Naive thymus-derived CD8-positive, alpha-beta T cell (primary cell): ENCODE measurements at regions not wholly inside any gene's neighbourhood (a gene's known extent, or its start where the extent isn't known, plus 50 kb on each side); places are given as distances from the start of the nearest gene placed in this dataset.

Source experiments
- ATAC-seq, 2 donors: fragments of 150-1000 bp; cut with Tn5 transposase in 1 of 2; sonication (Bioruptor Pico), chemical (Tn5 transposase) in 1 of 2; 1 replicate in 1 of 2; 2 replicates in 1 of 2; pipeline ENCODE4 v1.10.0; 2021; ENCODE audit warnings: mild to moderate bottlenecking in 2 of 2, moderate library complexity in 2 of 2
- POLR2A ChIA-PET: fragments of 350-600 bp; sonication (Branson Sonifier 250); formaldehyde crosslinking; loops from one replicate; lab custom pipeline; 2021; ENCODE audit warnings: antibody characterized with exemption; lab: Charles Lee
- DNase-seq, 10 donors: peaks; one replicate each; pipeline versions ENCODE4 v3.0.0 to v3.0.0-alpha.2; 2020 to 2022
- H3K27ac Mint-ChIP-seq, 10 donors: one replicate each; pipeline ENCODE4 v1.8.0; 2020 to 2022; ENCODE audit warnings: mild to moderate bottlenecking in 10 of 10, mixed read lengths in 10 of 10, moderate library complexity in 4 of 10, inconsistent platforms in 1 of 10
- H3K27me3 Mint-ChIP-seq, 5 donors: one replicate each; pipeline ENCODE4 v1.8.0; 2021 to 2022; ENCODE audit warnings: mixed read lengths in 5 of 5
- H3K36me3 Mint-ChIP-seq, 3 donors: one replicate each; pipeline ENCODE4 v1.8.0; 2020 to 2022; ENCODE audit warnings: mixed read lengths in 3 of 3, mild to moderate bottlenecking in 2 of 3, inconsistent platforms in 1 of 3
- H3K4me1 Mint-ChIP-seq, 4 donors: one replicate each; pipeline ENCODE4 v1.8.0; 2021 to 2022; ENCODE audit warnings: mixed read lengths in 4 of 4
- H3K4me3 Mint-ChIP-seq, 10 donors: one replicate each; pipeline ENCODE4 v1.8.0; 2020 to 2022; ENCODE audit warnings: mild to moderate bottlenecking in 10 of 10, mixed read lengths in 10 of 10, moderate library complexity in 6 of 10, inconsistent platforms in 1 of 10
- H3K9me3 Mint-ChIP-seq, 9 donors: one replicate each; pipeline ENCODE4 v1.8.0; 2020 to 2022; ENCODE audit warnings: mixed read lengths in 9 of 9, mild to moderate bottlenecking in 3 of 9, inconsistent platforms in 1 of 9, moderate library complexity in 1 of 9

- DNase-seq, result no peak
- no peak overlapping the region for H3K27ac Mint-ChIP-seq
- POLR2A ChIA-PET, result no interaction called here
Observed at GRCh38 chr21:32196001-32196400, 82.8 kb downstream of the MIS18A start.

DNA sequence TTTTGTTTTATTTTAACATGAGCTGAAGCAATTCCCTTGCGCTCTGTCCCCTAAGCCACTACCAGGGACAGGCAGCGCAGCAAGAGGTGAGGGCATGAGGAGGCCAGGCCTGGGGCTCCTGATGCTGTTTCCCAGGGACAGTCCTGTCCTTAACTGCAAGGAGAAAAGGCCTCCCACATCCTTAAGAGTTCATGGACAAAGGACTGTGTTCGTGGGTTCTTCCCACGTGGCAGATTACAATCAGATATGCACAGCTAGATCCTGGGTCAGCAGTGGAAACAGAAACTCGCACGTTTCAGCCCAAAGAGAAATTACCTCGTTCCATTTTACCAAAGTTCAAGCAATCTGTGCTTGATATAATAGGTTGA lies 85.8 kb downstream of the MIS18A start:
- POLR2A ChIA-PET, result no interaction called here
- no peak overlapping the region for H3K27ac Mint-ChIP-seq
- peaks cover 0 to 2% (median 0%) of the 10 kb centered on the region in 9 donors for H3K9me3 Mint-ChIP-seq
- peaks cover 3 to 22% (median 9%) of the 10 kb centered on the region in 5 donors for H3K27me3 Mint-ChIP-seq
- ATAC-seq (no peak), DNase-seq (no peak)
- H3K36me3 Mint-ChIP-seq, result no peaks in the 10 kb centered on the region
- no peak overlapping the region for H3K4me3 Mint-ChIP-seq
- peaks cover 0 to 2% (median under 1%) of the 10 kb centered on the region in 4 donors for H3K4me1 Mint-ChIP-seq

More at GRCh38 chr21:32196001-32196400, 82.8 kb downstream of the MIS18A start:
- H3K4me1 Mint-ChIP-seq, result no peaks in the 10 kb centered on the region
- no peak overlapping the region for H3K4me3 Mint-ChIP-seq
- peaks cover 0 to 14% (median 5%) of the 10 kb centered on the region in 5 donors for H3K27me3 Mint-ChIP-seq
- peaks cover 0 to 4% (median 0%) of the 10 kb centered on the region in 3 donors for H3K36me3 Mint-ChIP-seq
- H3K9me3 Mint-ChIP-seq, result peaks cover 0 to 2% (median 0%) of the 10 kb centered on the region in 9 donors
- no peak for ATAC-seq

DNA sequence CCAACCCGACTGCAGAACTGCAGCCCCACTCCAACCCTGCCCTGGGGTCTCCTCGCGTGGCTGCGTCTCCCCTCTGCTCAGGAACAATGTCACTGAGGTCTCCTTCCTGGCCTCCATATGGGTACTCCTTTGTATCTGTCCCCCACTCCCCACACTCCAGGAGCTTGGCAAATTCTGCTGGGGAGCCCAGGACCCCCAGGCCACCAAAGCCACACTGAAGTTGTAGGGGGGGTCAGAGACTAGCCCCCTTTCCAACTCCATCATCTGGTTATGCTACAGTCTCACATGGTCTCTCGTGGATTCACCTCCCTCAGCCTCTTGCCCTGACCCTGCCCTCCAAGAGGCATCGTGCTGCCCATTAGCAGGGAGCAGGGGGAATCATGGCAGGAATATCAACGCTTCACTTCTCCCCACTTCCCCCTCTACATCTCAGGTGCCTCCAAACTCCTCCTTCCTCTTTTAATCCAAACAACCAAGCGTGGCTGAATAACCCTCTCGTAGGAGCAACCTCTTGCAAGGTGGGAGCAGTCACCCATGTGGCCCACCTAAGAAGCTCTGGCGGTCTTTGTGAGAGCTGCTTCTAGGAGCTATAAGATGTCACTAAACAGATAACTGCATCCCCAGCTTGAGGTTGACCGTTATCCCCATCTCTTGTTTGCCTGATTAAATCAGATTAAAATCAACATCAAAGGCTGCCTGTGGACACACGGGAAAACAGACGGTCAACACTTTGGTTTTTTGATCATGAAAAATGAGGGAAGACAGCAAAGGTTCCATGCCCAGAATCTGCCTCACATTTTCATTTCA lies 86.4 kb downstream of the MIS18A start:
- no peak overlapping the region for H3K27ac Mint-ChIP-seq
- H3K27me3 Mint-ChIP-seq, result peaks cover 3 to 22% (median 10%) of the 10 kb centered on the region in 5 donors
- H3K9me3 Mint-ChIP-seq, result peaks cover 0 to 2% (median 0%) of the 10 kb centered on the region in 9 donors
- peaks cover 0 to 2% (median under 1%) of the 10 kb centered on the region in 4 donors for H3K4me1 Mint-ChIP-seq
- H3K4me3 Mint-ChIP-seq, result no peak overlapping the region
- POLR2A ChIA-PET, result no interaction called here
- no peak for DNase-seq
- no peak for ATAC-seq
- H3K36me3 Mint-ChIP-seq, result no peaks in the 10 kb centered on the region

DNA sequence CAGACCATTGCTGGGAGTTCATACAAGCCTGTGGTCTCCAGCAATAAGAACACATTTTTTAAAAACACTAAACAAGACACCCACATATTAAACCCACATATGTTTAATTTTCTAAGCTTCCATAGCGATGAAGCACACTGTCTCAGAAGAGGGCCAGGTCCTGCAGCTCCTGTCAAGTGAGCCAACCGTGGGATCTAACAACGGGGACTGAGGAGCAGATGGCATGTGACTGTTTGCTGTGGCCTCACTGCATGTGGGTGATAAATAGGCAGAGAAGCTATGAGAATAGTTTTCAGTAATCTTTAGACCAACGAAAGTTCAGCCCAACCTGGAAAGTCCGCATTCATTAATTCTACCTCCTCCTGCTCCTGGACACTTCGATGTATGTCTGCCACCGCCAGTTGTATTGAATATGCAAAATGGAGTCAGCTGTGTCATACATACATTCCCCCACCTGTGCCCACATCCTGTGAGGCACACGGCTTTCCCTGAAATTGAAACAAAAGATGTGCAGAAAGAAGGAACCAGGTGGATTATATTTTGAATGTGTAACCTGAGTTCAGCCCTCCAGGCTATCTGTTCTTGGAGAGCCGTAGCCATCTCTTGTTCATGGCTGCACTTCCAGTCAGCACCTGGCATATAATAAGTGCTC lies 88.2 kb downstream of the MIS18A start:
- H3K36me3 Mint-ChIP-seq, result peaks cover 0 to 2% (median 0%) of the 10 kb centered on the region in 3 donors
- ATAC-seq (no peak), DNase-seq (no peak)
- POLR2A ChIA-PET, result no interaction called here
- H3K4me1 Mint-ChIP-seq, result peaks cover 0 to 2% (median under 1%) of the 10 kb centered on the region in 4 donors
- H3K27me3 Mint-ChIP-seq, result peaks cover 1 to 35% (median 19%) of the 10 kb centered on the region in 5 donors
- H3K27ac Mint-ChIP-seq, result no peak overlapping the region
- no peaks in the 10 kb centered on the region for H3K9me3 Mint-ChIP-seq
- H3K4me3 Mint-ChIP-seq, result no peak overlapping the region

DNA sequence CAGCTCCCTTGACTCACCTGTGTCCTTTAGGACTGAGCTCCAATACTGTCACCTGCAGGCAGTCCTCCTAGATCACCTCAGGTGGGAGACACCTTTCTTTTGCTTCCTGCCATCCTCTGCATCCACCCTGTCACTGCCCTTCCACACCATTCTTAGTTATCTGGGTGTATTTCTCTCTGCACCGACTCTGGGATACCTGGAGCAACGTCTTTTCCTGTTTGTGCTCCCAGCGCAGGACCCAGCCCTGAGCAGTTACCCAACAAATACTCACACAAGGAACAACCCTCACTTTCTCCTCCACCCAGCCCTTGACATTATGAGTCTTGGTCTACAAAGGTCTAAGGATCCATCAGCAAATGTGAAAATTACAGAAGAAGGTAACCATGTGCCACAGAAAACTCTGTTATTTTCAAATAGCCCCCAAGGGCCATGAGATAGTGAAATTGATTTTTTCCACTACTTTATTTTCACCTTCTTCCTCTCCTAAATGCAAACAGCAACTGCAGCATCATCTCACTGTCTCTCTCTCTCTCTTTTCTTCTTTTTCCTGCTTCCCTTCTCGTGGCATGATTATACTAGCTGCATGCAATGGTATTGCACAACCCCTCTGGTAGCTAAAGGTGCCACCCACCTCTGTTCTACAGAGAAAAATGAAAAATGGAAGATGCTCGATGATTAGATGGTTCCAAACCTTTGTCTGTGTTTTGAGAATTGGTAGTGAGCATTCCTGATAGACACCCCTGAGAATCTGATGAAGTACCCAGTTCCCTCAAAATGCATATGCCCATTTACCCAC lies 89.0 kb downstream of the MIS18A start:
- no peak for ATAC-seq
- Mint-ChIP-seq H3K36me3 (peaks cover 0 to 2% (median 0%) of the 10 kb centered on the region in 3 donors), H3K4me1 (peaks cover 0 to 2% (median under 1%) of the 10 kb centered on the region in 4 donors), H3K27me3 (peaks cover 1 to 41% (median 19%) of the 10 kb centered on the region in 5 donors), H3K4me3 (no peak overlapping the region), H3K27ac (no peak overlapping the region), H3K9me3 (no peaks in the 10 kb centered on the region)
- POLR2A ChIA-PET, result no interaction called here
- DNase-seq, result no peak

GRCh38 chr21:32186804-32187203 lies 92.0 kb downstream of the MIS18A start:
- POLR2A ChIA-PET, result no interaction called here
- H3K27me3 Mint-ChIP-seq, result peaks cover 1 to 27% (median 11%) of the 10 kb centered on the region in 5 donors
- no peak overlapping the region for H3K4me3 Mint-ChIP-seq
- H3K36me3 Mint-ChIP-seq, result peaks cover 0 to 2% (median 0%) of the 10 kb centered on the region in 3 donors
- H3K27ac Mint-ChIP-seq, result no peak overlapping the region
- DNase-seq, result no peak
- H3K9me3 Mint-ChIP-seq, result no peaks in the 10 kb centered on the region
- no peak for ATAC-seq
- peaks cover 0 to 8% (median under 1%) of the 10 kb centered on the region in 4 donors for H3K4me1 Mint-ChIP-seq

DNA sequence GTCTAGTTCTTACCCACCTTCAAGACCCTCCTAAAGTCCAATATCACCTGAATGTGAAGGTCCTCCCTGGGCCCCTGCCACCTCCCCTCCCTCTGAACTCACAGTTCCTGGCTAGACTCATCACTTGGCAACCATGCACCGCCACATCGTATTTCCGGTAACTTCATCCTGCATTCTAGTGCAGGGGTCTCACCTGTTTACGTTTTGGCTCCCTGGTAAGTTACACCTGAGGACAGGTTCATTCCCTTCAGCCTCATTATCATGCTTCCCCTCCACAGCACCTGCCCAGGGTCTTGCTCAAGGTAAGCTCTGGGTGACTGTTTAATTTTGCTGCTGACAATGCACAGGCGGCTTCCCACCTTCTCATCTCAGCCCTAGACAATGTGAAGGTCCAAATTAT lies 93.1 kb downstream of the MIS18A start:
- DNase-seq, result no peak
- Mint-ChIP-seq H3K4me3 (no peak overlapping the region), H3K27ac (no peak overlapping the region), H3K4me1 (peaks cover 0 to 8% (median under 1%) of the 10 kb centered on the region in 4 donors), H3K27me3 (peaks cover 1 to 28% (median 11%) of the 10 kb centered on the region in 5 donors), H3K36me3 (peaks cover 0 to 2% (median 0%) of the 10 kb centered on the region in 3 donors), H3K9me3 (no peaks in the 10 kb centered on the region)
- POLR2A ChIA-PET, result no interaction called here
- no peak for ATAC-seq

- no peak overlapping the region for H3K4me3 Mint-ChIP-seq
- POLR2A ChIA-PET, result no interaction called here
- ATAC-seq (no peak), DNase-seq (no peak)
- peaks cover under 1 to 34% (median 11%) of the 10 kb centered on the region in 5 donors for H3K27me3 Mint-ChIP-seq
- peaks cover 0 to 2% (median 0%) of the 10 kb centered on the region in 3 donors for H3K36me3 Mint-ChIP-seq
- no peak overlapping the region for H3K27ac Mint-ChIP-seq
- no peaks in the 10 kb centered on the region for H3K9me3 Mint-ChIP-seq
- peaks cover 0 to 8% (median under 1%) of the 10 kb centered on the region in 4 donors for H3K4me1 Mint-ChIP-seq
Observed at GRCh38 chr21:32185103-32185502, 93.7 kb downstream of the MIS18A start.

DNA sequence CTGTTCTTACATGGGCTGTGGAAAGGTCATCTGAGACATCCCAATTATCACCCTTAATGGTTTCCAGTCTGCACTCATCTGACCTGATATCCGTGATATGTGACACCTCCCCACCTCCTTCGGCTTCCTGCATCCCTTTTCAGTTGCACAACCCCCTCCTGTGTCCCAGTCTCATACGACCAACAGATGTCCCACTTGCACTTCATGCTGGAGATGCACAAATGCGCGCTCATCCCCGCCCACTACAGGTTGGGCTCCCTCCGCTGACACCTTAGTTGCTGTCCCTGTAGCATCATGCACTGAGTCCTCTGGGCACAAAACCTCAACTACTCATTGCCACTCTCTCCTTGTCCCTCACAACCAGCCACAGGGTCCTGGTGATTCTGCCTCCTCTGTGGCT lies 94.4 kb downstream of the MIS18A start:
- POLR2A ChIA-PET, result no interaction called here
- DNase-seq, result no peak
- ATAC-seq, result no peak
- Mint-ChIP-seq H3K36me3 (peaks cover 0 to 2% (median 0%) of the 10 kb centered on the region in 3 donors), H3K4me1 (peaks cover 0 to 6% (median under 1%) of the 10 kb centered on the region in 4 donors), H3K27me3 (peaks cover 0 to 29% (median 9%) of the 10 kb centered on the region in 5 donors), H3K4me3 (no peak overlapping the region), H3K27ac (no peak overlapping the region), H3K9me3 (no peaks in the 10 kb centered on the region)

DNA sequence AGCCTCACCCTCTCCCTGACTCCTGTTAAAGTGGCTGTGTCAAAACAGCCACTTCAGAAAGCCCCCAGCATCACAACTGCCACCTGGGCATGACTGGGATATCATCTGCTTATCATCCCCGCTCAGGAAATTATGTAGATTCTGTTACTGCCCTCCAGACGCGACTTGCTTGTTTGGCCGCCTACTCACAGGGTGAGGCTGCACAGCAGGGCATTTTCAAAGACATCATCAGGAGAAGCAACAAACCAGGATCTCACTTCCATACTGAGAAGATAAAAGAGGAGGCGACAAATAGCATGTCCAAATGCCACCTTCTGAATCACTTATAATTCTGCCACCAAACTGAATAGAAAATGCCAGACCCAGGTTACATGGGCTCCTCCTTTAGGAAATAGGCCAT lies 94.8 kb downstream of the MIS18A start:
- ATAC-seq (no peak), DNase-seq (no peak)
- peaks cover 0 to 2% (median 0%) of the 10 kb centered on the region in 3 donors for H3K36me3 Mint-ChIP-seq
- no peak overlapping the region for H3K27ac Mint-ChIP-seq
- H3K27me3 Mint-ChIP-seq, result peaks cover 0 to 27% (median 9%) of the 10 kb centered on the region in 5 donors
- POLR2A ChIA-PET, result no interaction called here
- peaks cover 0 to 6% (median under 1%) of the 10 kb centered on the region in 4 donors for H3K4me1 Mint-ChIP-seq
- no peak overlapping the region for H3K4me3 Mint-ChIP-seq
- H3K9me3 Mint-ChIP-seq, result no peaks in the 10 kb centered on the region

GRCh38 chr21:32183396-32183795 lies 95.5 kb downstream of the MIS18A start:
- H3K27me3 Mint-ChIP-seq, result peaks cover 0 to 27% (median 7%) of the 10 kb centered on the region in 5 donors
- ATAC-seq (no peak), DNase-seq (no peak)
- POLR2A ChIA-PET, result no interaction called here
- H3K9me3 Mint-ChIP-seq, result no peaks in the 10 kb centered on the region
- H3K36me3 Mint-ChIP-seq, result peaks cover 0 to 2% (median 0%) of the 10 kb centered on the region in 3 donors
- H3K4me1 Mint-ChIP-seq, result peaks cover 0 to 6% (median 0%) of the 10 kb centered on the region in 4 donors
- H3K4me3 Mint-ChIP-seq, result no peak overlapping the region
- no peak overlapping the region for H3K27ac Mint-ChIP-seq

DNA sequence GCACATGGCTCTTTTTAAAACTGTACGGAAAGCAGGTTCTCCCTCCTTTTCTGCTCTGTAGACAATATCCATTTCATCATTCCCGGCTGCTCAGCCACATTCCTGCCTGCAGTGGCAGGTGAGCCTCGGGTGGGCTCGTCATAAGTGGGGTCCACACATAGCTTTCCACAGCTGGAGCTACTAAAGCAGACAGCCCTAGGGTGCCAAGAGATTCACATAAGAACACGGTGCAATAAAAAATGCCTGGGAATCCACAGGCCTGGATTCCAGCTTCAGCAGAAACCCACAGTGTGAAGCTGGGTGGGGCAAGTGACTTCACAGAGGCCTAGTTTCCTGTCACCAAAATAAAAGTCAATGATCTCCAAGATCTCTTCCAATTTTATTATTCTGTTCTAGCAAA lies 96.4 kb downstream of the MIS18A start:
- Mint-ChIP-seq H3K27me3 (peaks cover 0 to 27% (median 6%) of the 10 kb centered on the region in 5 donors), H3K9me3 (no peaks in the 10 kb centered on the region), H3K36me3 (peaks cover 0 to 2% (median 0%) of the 10 kb centered on the region in 3 donors), H3K27ac (no peak overlapping the region), H3K4me1 (peaks cover 0 to 6% (median 0%) of the 10 kb centered on the region in 4 donors), H3K4me3 (no peak overlapping the region)
- POLR2A ChIA-PET, result no interaction called here
- ATAC-seq (no peak), DNase-seq (no peak)
